ENCODE measurements at regions not wholly inside any gene's neighbourhood (a gene's known extent, or its start where the extent isn't known, plus 50 kb on each side); places are given as distances from the start of the nearest gene placed in this dataset.

- TF ChIP-seq CTCF (conservative IDR thresholded peaks at IDR 0.05; ENCODE audit: low read depth, low read length) (no peak), CEBPB (IDR thresholded peaks at IDR 0.05; ENCODE audit: low read depth, low read length) (no peak), POLR2A (IDR thresholded peaks at IDR 0.05; ENCODE audit: low read depth, low read length) (no peak), NFE2L2 (IDR thresholded peaks at IDR 0.05; ENCODE audit: low read depth, low read length) (no peak), MAFK (IDR thresholded peaks at IDR 0.05; ENCODE audit: low read depth, low read length) (no peak), RCOR1 (IDR thresholded peaks at IDR 0.05; ENCODE audit: insufficient replicate concordance, low read length) (no peak)
These were observed 2395.6 kb upstream of the C9orf72 start for GRCh38 chr9:29968831-29969230.
